Stimulated activated naive B cell treated with anti-CD40 and anti-IgM and Interleukin-4, amounts not matched to agents 10 μg/mL and 1 μg/mL and 100 μg/mL, for 72 hours (primary cell): ENCODE measurements at regions not wholly inside any gene's neighbourhood (a gene's known extent, or its start where the extent isn't known, plus 50 kb on each side); places are given as distances from the start of the nearest gene placed in this dataset.

Source experiments
- ATAC-seq, 2 donors: fragments of 150-1000 bp; cut with Tn5 transposase; replicated peaks; 2 replicates each; pipeline ENCODE4 v1.10.0; 2021; ENCODE audit warnings: moderate library complexity in 1 of 2
- DNase-seq: peaks from one replicate; pipeline ENCODE4 v3.0.0; 2021
- H3K27ac Mint-ChIP-seq: one replicate; pipeline ENCODE4 v1.8.0; 2022; ENCODE audit warnings: mild to moderate bottlenecking, mixed read lengths
- H3K27me3 Mint-ChIP-seq, 2 donors: one replicate each; pipeline ENCODE4 v1.8.0; 2022; ENCODE audit warnings: mixed read lengths in 2 of 2
- H3K36me3 Mint-ChIP-seq, 2 donors: one replicate each; pipeline ENCODE4 v1.8.0; 2022; ENCODE audit warnings: mixed read lengths in 2 of 2, mild to moderate bottlenecking in 1 of 2
- H3K4me1 Mint-ChIP-seq, 2 donors: one replicate each; pipeline ENCODE4 v1.8.0; 2022; ENCODE audit warnings: mixed read lengths in 2 of 2, mild to moderate bottlenecking in 1 of 2
- H3K4me3 Mint-ChIP-seq, 2 donors: one replicate each; pipeline ENCODE4 v1.8.0; 2022; ENCODE audit warnings: mild to moderate bottlenecking in 2 of 2, mixed read lengths in 2 of 2, moderate library complexity in 1 of 2
- H3K9me3 Mint-ChIP-seq, 2 donors: one replicate each; pipeline ENCODE4 v1.8.0; 2022; ENCODE audit warnings: mixed read lengths in 2 of 2, mild to moderate bottlenecking in 1 of 2

GRCh38 chr9:8158574-8158973 lies 359.0 kb upstream of the DMAC1 start:
- DNase-seq (no peak), ATAC-seq (no peak)
- H3K4me1 Mint-ChIP-seq = peaks cover 4 to 10% of the 10 kb centered on the region in 2 donors
- no peak overlapping the region for H3K4me3 Mint-ChIP-seq
- H3K27me3 Mint-ChIP-seq = no peaks in the 10 kb centered on the region
- no peak overlapping the region for H3K27ac Mint-ChIP-seq
- H3K36me3 Mint-ChIP-seq = no peaks in the 10 kb centered on the region
- no peaks in the 10 kb centered on the region for H3K9me3 Mint-ChIP-seq

GRCh38 chr9:8157683-8158324 lies 358.2 kb upstream of the DMAC1 start:
- Mint-ChIP-seq H3K27me3 (no peaks in the 10 kb centered on the region), H3K4me1 (peaks cover 4 to 10% of the 10 kb centered on the region in 2 donors), H3K36me3 (no peaks in the 10 kb centered on the region), H3K27ac (no peak overlapping the region), H3K9me3 (peaks cover 0 to 2% of the 10 kb centered on the region in 2 donors), H3K4me3 (no peak overlapping the region)
- ATAC-seq (no peak), DNase-seq (no peak)

- peaks cover 4 to 6% of the 10 kb centered on the region in 2 donors for H3K9me3 Mint-ChIP-seq
- H3K27me3 Mint-ChIP-seq = no peaks in the 10 kb centered on the region
- DNase-seq = peak; percentile 16
- H3K4me1 Mint-ChIP-seq = peaks cover 4 to 10% of the 10 kb centered on the region in 2 donors
- no peak overlapping the region for H3K4me3 Mint-ChIP-seq
- peaks cover 0 to 4% of the 10 kb centered on the region in 2 donors for H3K36me3 Mint-ChIP-seq
- peak; percentile 92 to 95 for ATAC-seq
- no peak overlapping the region for H3K27ac Mint-ChIP-seq
Observed at GRCh38 chr9:8156346-8156745, 356.8 kb upstream of the DMAC1 start.

- H3K36me3 Mint-ChIP-seq = peaks cover 1 to 10% of the 10 kb centered on the region in 2 donors
- DNase-seq = no peak
- H3K27ac Mint-ChIP-seq = no peak overlapping the region
- ATAC-seq = no peak
- H3K27me3 Mint-ChIP-seq = no peaks in the 10 kb centered on the region
- H3K4me1 Mint-ChIP-seq = peaks cover 4 to 10% of the 10 kb centered on the region in 2 donors
- H3K9me3 Mint-ChIP-seq = peaks cover 9 to 12% of the 10 kb centered on the region in 2 donors
- H3K4me3 Mint-ChIP-seq = no peak overlapping the region
Observed at GRCh38 chr9:8155706-8156105, 356.1 kb upstream of the DMAC1 start.

GRCh38 chr9:8143677-8144076 lies 344.1 kb upstream of the DMAC1 start:
- DNase-seq = no peak
- Mint-ChIP-seq H3K4me3 (no peak overlapping the region), H3K27ac (no peak overlapping the region), H3K9me3 (no peaks in the 10 kb centered on the region), H3K4me1 (no peaks in the 10 kb centered on the region), H3K36me3 (no peaks in the 10 kb centered on the region), H3K27me3 (peaks cover 0 to 6% of the 10 kb centered on the region in 2 donors)
- ATAC-seq = no peak

GRCh38 chr9:8140557-8140956 lies 341.0 kb upstream of the DMAC1 start:
- Mint-ChIP-seq H3K4me3 (no peak overlapping the region), H3K36me3 (no peaks in the 10 kb centered on the region), H3K9me3 (no peaks in the 10 kb centered on the region), H3K27ac (no peak overlapping the region), H3K27me3 (no peaks in the 10 kb centered on the region), H3K4me1 (peaks cover 3 to 7% of the 10 kb centered on the region in 2 donors)
- ATAC-seq = no peak
- DNase-seq = no peak

- no peak overlapping the region for H3K27ac Mint-ChIP-seq
- H3K27me3 Mint-ChIP-seq = no peaks in the 10 kb centered on the region
- no peaks in the 10 kb centered on the region for H3K36me3 Mint-ChIP-seq
- no peak overlapping the region for H3K4me3 Mint-ChIP-seq
- no peak for DNase-seq
- no peaks in the 10 kb centered on the region for H3K9me3 Mint-ChIP-seq
- H3K4me1 Mint-ChIP-seq = peaks cover 3 to 7% of the 10 kb centered on the region in 2 donors
- no peak for ATAC-seq
Observed at GRCh38 chr9:8139756-8140155, 340.2 kb upstream of the DMAC1 start.

GRCh38 chr9:8136477-8136876 lies 336.9 kb upstream of the DMAC1 start:
- no peak for DNase-seq
- peak; percentile 18 to 53 for ATAC-seq
- Mint-ChIP-seq H3K4me1 (peaks cover 3 to 7% of the 10 kb centered on the region in 2 donors), H3K9me3 (no peaks in the 10 kb centered on the region), H3K27me3 (no peaks in the 10 kb centered on the region), H3K27ac (no peak overlapping the region), H3K4me3 (no peak overlapping the region), H3K36me3 (no peaks in the 10 kb centered on the region)

GRCh38 chr9:8134635-8135034 lies 335.1 kb upstream of the DMAC1 start:
- H3K36me3 Mint-ChIP-seq = peaks cover 0 to 1% of the 10 kb centered on the region in 2 donors

GRCh38 chr9:8133606-8134005 lies 334.0 kb upstream of the DMAC1 start:
- peaks cover 0 to 6% of the 10 kb centered on the region in 2 donors for H3K27me3 Mint-ChIP-seq
- DNase-seq = no peak
- ATAC-seq = no peak
- no peak overlapping the region for H3K4me3 Mint-ChIP-seq
- H3K9me3 Mint-ChIP-seq = no peaks in the 10 kb centered on the region
- H3K27ac Mint-ChIP-seq = no peak overlapping the region
- H3K4me1 Mint-ChIP-seq = peaks cover 3 to 7% of the 10 kb centered on the region in 2 donors
- H3K36me3 Mint-ChIP-seq = peaks cover 0 to 1% of the 10 kb centered on the region in 2 donors

More at GRCh38 chr9:8134635-8135034, 335.1 kb upstream of the DMAC1 start:
- no peak overlapping the region for H3K4me3 Mint-ChIP-seq
- ATAC-seq (no peak), DNase-seq (no peak)
- no peaks in the 10 kb centered on the region for H3K9me3 Mint-ChIP-seq
- peaks cover 3 to 7% of the 10 kb centered on the region in 2 donors for H3K4me1 Mint-ChIP-seq
- H3K27ac Mint-ChIP-seq = no peak overlapping the region
- peaks cover 0 to 6% of the 10 kb centered on the region in 2 donors for H3K27me3 Mint-ChIP-seq

- peak; percentile 1 for DNase-seq
- H3K4me3 Mint-ChIP-seq = peak overlapping the region in 1 of 2 donors; percentile 11
- H3K27me3 Mint-ChIP-seq = peaks cover 3 to 6% of the 10 kb centered on the region in 2 donors
- H3K36me3 Mint-ChIP-seq = peaks cover 0 to 2% of the 10 kb centered on the region in 2 donors
- peaks cover 10 to 33% of the 10 kb centered on the region in 2 donors for H3K4me1 Mint-ChIP-seq
- peak overlapping the region; percentile 52 for H3K27ac Mint-ChIP-seq
- peak; percentile 97 to 99 for ATAC-seq
- H3K9me3 Mint-ChIP-seq = peaks cover 0 to 5% of the 10 kb centered on the region in 2 donors
Observed at GRCh38 chr9:8115570-8115969, 316.0 kb upstream of the DMAC1 start.

- Mint-ChIP-seq H3K9me3 (peaks cover 0 to 5% of the 10 kb centered on the region in 2 donors), H3K27me3 (peaks cover 3 to 6% of the 10 kb centered on the region in 2 donors), H3K4me3 (no peak overlapping the region), H3K36me3 (peaks cover 0 to 2% of the 10 kb centered on the region in 2 donors), H3K27ac (no peak overlapping the region), H3K4me1 (peaks cover 10 to 33% of the 10 kb centered on the region in 2 donors)
- peak; percentile 37 to 41 for ATAC-seq
- DNase-seq = no peak
Observed at GRCh38 chr9:8114826-8115225, 315.2 kb upstream of the DMAC1 start.

- no peak for ATAC-seq
- H3K36me3 Mint-ChIP-seq = peaks cover 0 to 4% of the 10 kb centered on the region in 2 donors
- peaks cover 0 to 3% of the 10 kb centered on the region in 2 donors for H3K27me3 Mint-ChIP-seq
- DNase-seq = no peak
- H3K4me3 Mint-ChIP-seq = no peak overlapping the region
- H3K27ac Mint-ChIP-seq = no peak overlapping the region
- H3K4me1 Mint-ChIP-seq = peaks cover 5 to 6% of the 10 kb centered on the region in 2 donors
- H3K9me3 Mint-ChIP-seq = peaks cover 0 to 4% of the 10 kb centered on the region in 2 donors
Observed at GRCh38 chr9:8106362-8106761, 306.8 kb upstream of the DMAC1 start.

GRCh38 chr9:8101607-8102006 lies 302.0 kb upstream of the DMAC1 start:
- H3K4me1 Mint-ChIP-seq = no peaks in the 10 kb centered on the region
- H3K4me3 Mint-ChIP-seq = no peak overlapping the region
- H3K27me3 Mint-ChIP-seq = peaks cover 0 to 3% of the 10 kb centered on the region in 2 donors
- ATAC-seq (no peak), DNase-seq (no peak)
- H3K36me3 Mint-ChIP-seq = peaks cover 0 to 4% of the 10 kb centered on the region in 2 donors
- H3K9me3 Mint-ChIP-seq = peaks cover 4 to 5% of the 10 kb centered on the region in 2 donors
- no peak overlapping the region for H3K27ac Mint-ChIP-seq

GRCh38 chr9:8096091-8096490 lies 296.5 kb upstream of the DMAC1 start:
- Mint-ChIP-seq H3K4me3 (no peak overlapping the region), H3K36me3 (no peaks in the 10 kb centered on the region), H3K27ac (no peak overlapping the region), H3K4me1 (no peaks in the 10 kb centered on the region), H3K9me3 (peaks cover 2 to 4% of the 10 kb centered on the region in 2 donors), H3K27me3 (no peaks in the 10 kb centered on the region)
- no peak for DNase-seq
- ATAC-seq = no peak
